Activated CD8-positive, alpha-beta memory T cell treated with anti-CD3 and anti-CD28 coated beads, Interleukin-2, amount 10 ng/mL, durations not matched to agents 7 days and 5 days (primary cell): ENCODE measurements at regions not wholly inside any gene's neighbourhood (a gene's known extent, or its start where the extent isn't known, plus 50 kb on each side); places are given as distances from the start of the nearest gene placed in this dataset.

Source experiments
- ATAC-seq: fragments of 150-1000 bp; cut with Tn5 transposase; one replicate; pipeline ENCODE4 v1.10.0; 2021; ENCODE audit warnings: moderate library complexity
- CTCF ChIA-PET: fragments of 350-600 bp; sonication (Branson Sonifier 250); formaldehyde crosslinking; loops from one replicate; lab custom pipeline; 2021; ENCODE audit warnings: antibody characterized with exemption; lab: Charles Lee
- DNase-seq: peaks from one replicate; pipeline ENCODE4 v3.0.0-alpha.2; 2020
- H3K27ac Mint-ChIP-seq: one replicate; pipeline ENCODE4 v1.8.0; 2021; ENCODE audit warnings: mild to moderate bottlenecking, mixed read lengths
- H3K27me3 Mint-ChIP-seq: one replicate; pipeline ENCODE4 v1.8.0; 2021; ENCODE audit warnings: mixed read lengths
- H3K36me3 Mint-ChIP-seq: one replicate; pipeline ENCODE4 v1.8.0; 2021; ENCODE audit warnings: mild to moderate bottlenecking, mixed read lengths
- H3K4me1 Mint-ChIP-seq: one replicate; pipeline ENCODE4 v1.8.0; 2021; ENCODE audit warnings: mixed read lengths
- H3K4me3 Mint-ChIP-seq: one replicate; pipeline ENCODE4 v1.8.0; 2021; ENCODE audit warnings: mild to moderate bottlenecking, moderate library complexity, mixed read lengths
- H3K9me3 Mint-ChIP-seq: one replicate; pipeline ENCODE4 v1.8.0; 2022; ENCODE audit warnings: low read depth, mixed read lengths

DNA sequence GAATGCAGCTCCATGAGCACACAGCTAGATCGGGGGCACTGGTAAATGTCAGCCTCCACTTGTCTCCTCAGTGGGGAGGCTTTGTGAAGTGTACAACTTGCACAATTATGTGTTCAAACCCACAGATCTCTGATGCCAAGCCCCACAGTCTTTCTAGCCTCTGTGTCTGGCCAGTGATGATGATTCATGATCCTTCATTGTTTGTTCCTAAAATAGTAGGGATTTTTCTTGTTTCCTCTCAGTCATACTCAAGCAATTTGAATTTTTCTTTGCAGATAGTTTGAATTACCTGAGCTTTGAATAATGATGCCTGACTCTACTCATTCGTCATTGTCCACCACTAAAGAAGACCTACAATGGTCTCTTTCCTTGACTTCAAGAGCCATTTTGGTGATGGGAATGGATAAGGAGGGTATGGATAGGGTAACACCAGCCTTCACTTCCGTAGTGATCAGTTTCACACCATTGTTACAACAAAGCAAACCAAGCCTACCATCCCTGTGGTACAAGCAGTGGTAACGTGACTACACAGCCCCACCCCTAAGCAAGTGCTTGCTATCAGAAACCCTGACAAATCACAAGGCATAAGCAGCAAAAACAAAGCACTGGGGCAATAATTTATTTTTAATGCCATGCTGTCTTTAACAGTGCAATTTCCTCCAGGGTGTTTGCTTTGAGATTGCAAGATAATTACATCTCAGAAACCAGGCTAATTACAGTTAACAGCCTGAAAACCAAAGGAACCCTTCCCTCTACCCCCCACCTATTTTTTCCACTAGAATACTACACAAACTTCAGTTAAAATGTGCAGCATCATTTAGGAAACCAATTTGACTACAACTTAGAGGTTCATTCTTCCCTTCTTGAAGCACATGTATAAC, 114.1 kb upstream of the PPP2R3A start:
- DNase-seq (no peak), ATAC-seq (no peak)
- Mint-ChIP-seq H3K36me3 (no peaks in the 10 kb centered on the region), H3K9me3 (no peaks in the 10 kb centered on the region), H3K4me1 (no peaks in the 10 kb centered on the region), H3K4me3 (no peak overlapping the region), H3K27me3 (no peaks in the 10 kb centered on the region), H3K27ac (no peak overlapping the region)
- CTCF ChIA-PET = no interaction called here

DNA sequence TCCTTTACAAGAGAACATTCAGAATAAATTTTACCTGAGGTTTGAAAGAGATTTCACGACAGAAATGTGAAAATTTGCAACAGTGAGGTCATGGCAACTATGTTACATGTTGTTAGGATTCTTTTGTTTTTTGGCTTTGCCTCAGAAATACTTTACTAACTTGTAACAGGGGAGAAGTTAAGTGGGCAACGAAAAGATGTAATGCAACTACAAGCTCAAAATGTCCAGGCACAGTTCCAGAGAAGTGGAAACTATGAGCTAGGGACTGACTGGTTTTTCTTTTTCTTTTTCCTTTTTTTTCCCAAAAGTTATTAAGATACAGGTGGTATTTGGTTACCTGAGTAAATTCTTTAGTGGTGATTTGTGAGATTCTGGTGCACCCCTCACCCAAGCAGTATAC, 111.5 kb upstream of the PPP2R3A start:
- H3K9me3 Mint-ChIP-seq = no peaks in the 10 kb centered on the region
- CTCF ChIA-PET = no interaction called here
- no peaks in the 10 kb centered on the region for H3K27me3 Mint-ChIP-seq
- H3K27ac Mint-ChIP-seq = no peak overlapping the region
- H3K4me1 Mint-ChIP-seq = no peaks in the 10 kb centered on the region
- H3K4me3 Mint-ChIP-seq = no peak overlapping the region
- ATAC-seq = no peak
- DNase-seq = no peak
- no peaks in the 10 kb centered on the region for H3K36me3 Mint-ChIP-seq

DNA sequence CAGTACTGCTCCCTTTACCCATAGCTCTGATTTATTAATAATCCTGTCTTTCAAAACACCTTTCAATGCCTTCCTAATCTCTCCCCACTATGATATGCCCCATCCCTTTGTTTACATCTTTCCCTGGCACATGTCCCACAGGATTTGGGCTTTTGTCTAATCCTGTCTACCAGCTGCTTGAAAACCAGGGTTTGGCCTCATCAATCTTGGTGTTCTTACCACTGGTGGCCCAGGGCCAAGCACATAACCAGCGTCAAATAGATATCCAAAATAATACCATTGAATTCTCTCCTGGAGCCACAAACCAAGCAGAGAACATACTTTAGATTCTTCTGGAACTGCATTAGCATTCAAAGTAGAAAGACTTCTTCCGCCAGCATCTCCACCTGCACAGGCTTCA, 104.8 kb upstream of the PPP2R3A start:
- H3K4me1 Mint-ChIP-seq = no peaks in the 10 kb centered on the region
- no peak for DNase-seq
- no peaks in the 10 kb centered on the region for H3K36me3 Mint-ChIP-seq
- CTCF ChIA-PET = no interaction called here
- H3K4me3 Mint-ChIP-seq = no peak overlapping the region
- ATAC-seq = no peak
- no peaks in the 10 kb centered on the region for H3K27me3 Mint-ChIP-seq
- H3K9me3 Mint-ChIP-seq = no peaks in the 10 kb centered on the region
- no peak overlapping the region for H3K27ac Mint-ChIP-seq

DNA sequence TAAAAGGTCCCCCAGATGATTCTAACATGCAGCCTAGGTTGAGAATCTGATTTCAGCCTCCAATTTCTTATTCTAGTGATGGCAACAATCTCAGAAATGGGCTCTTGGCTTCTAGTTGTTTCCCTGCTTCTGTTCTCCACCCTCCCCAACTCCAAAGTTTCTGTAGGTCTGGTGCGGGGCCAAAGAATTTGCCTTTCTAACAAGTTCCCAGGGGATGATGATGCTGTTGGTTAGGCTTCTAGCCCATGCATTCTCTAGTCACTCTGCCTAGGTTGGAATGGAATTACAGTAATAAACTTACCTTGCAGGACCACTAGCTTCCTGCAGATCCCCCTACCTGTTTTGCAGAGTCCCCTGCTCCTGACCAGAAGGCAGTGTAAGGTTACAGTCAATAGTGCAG, 103.2 kb upstream of the PPP2R3A start:
- ATAC-seq (no peak), DNase-seq (no peak)
- Mint-ChIP-seq H3K4me1 (no peaks in the 10 kb centered on the region), H3K27me3 (no peaks in the 10 kb centered on the region), H3K27ac (no peak overlapping the region), H3K4me3 (no peak overlapping the region), H3K9me3 (no peaks in the 10 kb centered on the region), H3K36me3 (no peaks in the 10 kb centered on the region)
- CTCF ChIA-PET = no interaction called here

DNA sequence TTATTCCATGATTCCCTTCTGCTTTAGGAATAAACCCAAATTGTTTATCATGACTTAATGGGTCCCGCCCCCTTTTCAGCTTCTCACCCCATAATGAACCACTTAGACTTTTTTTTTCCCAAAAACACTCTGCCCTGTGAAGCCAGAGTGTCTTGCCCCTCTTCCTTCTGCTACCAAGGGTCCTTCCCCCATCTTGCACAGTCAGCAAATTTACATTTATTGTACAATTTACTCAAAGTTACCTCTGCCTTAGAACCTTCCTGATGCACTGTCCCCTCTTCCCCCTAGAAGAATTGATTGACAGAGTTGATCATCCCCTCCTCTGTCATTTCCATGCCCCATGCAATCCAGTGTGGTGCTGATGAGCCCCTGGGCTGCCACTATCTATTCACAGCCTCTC, 101.5 kb upstream of the PPP2R3A start:
- Mint-ChIP-seq H3K27me3 (no peaks in the 10 kb centered on the region), H3K27ac (no peak overlapping the region), H3K4me1 (no peaks in the 10 kb centered on the region), H3K4me3 (no peak overlapping the region), H3K9me3 (no peaks in the 10 kb centered on the region), H3K36me3 (no peaks in the 10 kb centered on the region)
- ATAC-seq = no peak
- DNase-seq = no peak
- CTCF ChIA-PET = no interaction called here

DNA sequence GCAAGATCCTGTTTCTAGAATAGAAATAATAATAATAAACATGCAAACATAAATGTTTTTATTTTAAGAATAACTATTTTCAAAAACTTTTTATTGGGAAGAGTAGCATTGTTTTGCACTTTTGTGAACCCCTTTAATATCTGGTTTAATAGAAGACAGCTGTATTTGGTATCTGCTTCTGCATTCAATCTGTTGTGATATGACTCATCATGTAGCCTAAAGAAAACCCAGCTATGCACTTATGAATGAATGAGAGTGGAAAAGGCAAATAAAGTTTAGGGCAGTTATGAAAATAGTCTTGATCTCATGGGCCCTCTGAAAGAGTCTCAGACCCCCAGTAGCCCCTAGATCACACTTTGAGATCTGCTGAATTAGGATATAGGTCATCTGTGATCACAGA, 100.4 kb upstream of the PPP2R3A start:
- CTCF ChIA-PET = no interaction called here
- Mint-ChIP-seq H3K27me3 (no peaks in the 10 kb centered on the region), H3K4me1 (no peaks in the 10 kb centered on the region), H3K27ac (no peak overlapping the region), H3K36me3 (no peaks in the 10 kb centered on the region), H3K4me3 (no peak overlapping the region), H3K9me3 (no peaks in the 10 kb centered on the region)
- DNase-seq (no peak), ATAC-seq (no peak)

DNA sequence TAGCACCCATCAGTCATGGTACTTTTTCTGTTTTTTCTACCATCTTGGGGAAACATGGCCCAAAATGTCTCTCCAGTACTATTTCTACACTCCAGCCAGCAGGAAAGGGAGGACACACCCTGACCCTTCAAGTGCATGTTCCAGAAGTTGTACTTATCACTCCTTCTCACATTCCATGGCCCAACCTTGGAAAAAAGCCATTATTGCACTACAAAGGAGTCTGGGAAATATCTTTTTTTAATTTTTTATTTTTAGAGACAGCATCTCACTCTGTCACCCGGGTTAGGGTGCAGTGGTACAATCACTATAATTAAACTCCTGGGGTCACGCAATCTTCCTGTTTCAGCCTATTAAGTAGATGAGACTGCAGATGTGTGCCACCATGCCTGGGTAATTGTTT, 100.0 kb upstream of the PPP2R3A start:
- ATAC-seq (no peak), DNase-seq (no peak)
- Mint-ChIP-seq H3K4me1 (no peaks in the 10 kb centered on the region), H3K27ac (no peak overlapping the region), H3K9me3 (no peaks in the 10 kb centered on the region), H3K36me3 (no peaks in the 10 kb centered on the region), H3K27me3 (no peaks in the 10 kb centered on the region), H3K4me3 (no peak overlapping the region)
- CTCF ChIA-PET = no interaction called here

DNA sequence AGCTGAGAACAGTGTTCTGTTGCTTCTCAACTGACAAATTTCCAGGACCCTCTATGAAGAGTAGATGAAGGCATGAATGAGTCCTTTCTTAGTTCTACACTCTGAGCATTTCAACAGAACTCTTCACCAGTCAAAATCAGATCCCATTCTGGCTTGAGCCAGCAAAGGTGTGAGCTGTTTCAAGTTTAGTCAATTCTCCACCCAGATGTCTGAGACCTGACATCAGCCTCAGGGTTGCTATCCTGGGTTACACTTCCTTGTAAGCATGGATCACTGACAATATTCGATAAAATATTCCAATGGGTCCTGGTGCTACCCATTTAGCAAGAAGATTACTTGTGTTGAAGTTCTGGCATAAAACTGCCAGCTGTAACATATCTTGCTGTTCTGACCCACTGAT, 97.6 kb upstream of the PPP2R3A start:
- Mint-ChIP-seq H3K4me3 (no peak overlapping the region), H3K36me3 (no peaks in the 10 kb centered on the region), H3K4me1 (no peaks in the 10 kb centered on the region), H3K27ac (no peak overlapping the region), H3K9me3 (no peaks in the 10 kb centered on the region), H3K27me3 (no peaks in the 10 kb centered on the region)
- CTCF ChIA-PET = no interaction called here
- DNase-seq = no peak
- no peak for ATAC-seq

DNA sequence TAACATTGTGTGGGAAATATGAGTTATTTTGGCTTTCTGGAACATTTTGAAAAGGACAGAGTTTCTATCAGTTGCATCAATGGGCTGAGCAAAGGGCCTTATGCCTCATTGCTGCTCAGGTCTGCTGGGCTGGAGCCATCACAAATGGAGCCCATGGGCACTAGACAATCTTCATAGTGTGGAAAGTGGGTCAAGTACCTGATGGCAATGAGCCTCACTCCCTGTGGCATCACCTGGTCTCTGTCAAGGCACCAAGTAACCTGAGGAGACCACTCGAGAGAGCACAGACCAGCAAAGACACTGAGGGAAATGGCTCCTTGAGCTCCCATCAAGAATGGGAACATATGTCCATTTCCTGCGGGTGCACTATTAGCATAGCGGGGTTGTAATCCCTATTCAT, 96.7 kb upstream of the PPP2R3A start:
- Mint-ChIP-seq H3K27me3 (no peaks in the 10 kb centered on the region), H3K4me3 (no peak overlapping the region), H3K36me3 (no peaks in the 10 kb centered on the region), H3K27ac (no peak overlapping the region), H3K4me1 (no peaks in the 10 kb centered on the region), H3K9me3 (peaks cover 5% of the 10 kb centered on the region)
- ATAC-seq (no peak), DNase-seq (no peak)
- CTCF ChIA-PET = no interaction called here

DNA sequence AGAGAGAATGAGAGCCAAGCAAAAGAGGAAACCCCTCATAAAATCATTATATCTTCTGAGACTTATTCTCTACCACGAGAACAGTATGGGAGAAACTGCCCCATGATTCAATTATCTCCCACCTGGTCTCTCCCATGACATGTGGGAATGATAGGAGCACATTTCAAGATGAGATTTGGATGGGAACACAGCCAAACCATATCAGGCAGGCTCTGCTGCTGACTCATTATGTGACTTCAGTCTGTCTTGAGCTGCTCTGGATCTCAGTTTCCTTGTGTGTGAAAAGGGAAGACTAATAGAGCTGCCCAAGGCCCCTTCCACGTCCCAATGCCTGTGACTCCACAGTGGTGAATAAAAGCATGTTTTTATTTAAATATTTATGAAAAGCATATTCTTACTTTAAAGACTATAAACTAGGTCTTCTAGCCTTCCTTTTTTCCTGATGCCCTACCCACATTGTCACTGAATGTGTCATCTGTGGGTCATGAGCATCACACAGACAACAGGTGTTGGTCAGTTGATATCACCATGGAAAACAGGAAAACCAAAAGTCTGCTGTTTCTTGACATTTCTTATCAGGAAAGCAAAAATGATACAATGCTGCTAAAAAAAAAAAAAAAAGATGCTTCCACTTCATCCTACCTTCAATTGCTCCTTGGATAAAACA, 96.0 kb upstream of the PPP2R3A start:
- peaks cover 7% of the 10 kb centered on the region for H3K9me3 Mint-ChIP-seq

DNA sequence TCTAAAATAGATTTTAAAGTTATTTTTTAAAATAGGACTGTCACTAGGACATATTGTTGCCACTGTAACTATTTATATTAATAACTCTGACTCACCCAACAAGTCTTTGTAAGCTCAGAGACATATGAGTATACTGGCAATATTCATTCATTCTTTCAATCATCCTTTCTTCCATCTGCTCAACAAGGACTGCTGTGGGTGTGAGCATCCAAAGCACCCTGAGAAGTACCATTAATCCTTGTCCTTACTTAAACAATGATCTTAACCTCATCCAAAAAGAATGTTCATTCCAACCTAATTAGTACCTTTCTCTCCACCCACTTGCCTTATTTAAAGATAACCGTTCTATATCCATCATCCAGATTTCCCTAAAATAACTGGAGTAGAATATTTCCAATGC, 94.2 kb upstream of the PPP2R3A start:
- Mint-ChIP-seq H3K27ac (no peak overlapping the region), H3K27me3 (no peaks in the 10 kb centered on the region), H3K36me3 (no peaks in the 10 kb centered on the region), H3K9me3 (peaks cover 7% of the 10 kb centered on the region), H3K4me3 (no peak overlapping the region), H3K4me1 (no peaks in the 10 kb centered on the region)
- no peak for DNase-seq
- CTCF ChIA-PET = no interaction called here
- ATAC-seq = no peak

More for the DNA sequence above, 96.0 kb upstream of the PPP2R3A start:
- ATAC-seq (no peak), DNase-seq (no peak)
- H3K36me3 Mint-ChIP-seq = no peaks in the 10 kb centered on the region
- no peaks in the 10 kb centered on the region for H3K27me3 Mint-ChIP-seq
- no peak overlapping the region for H3K4me3 Mint-ChIP-seq
- H3K27ac Mint-ChIP-seq = no peak overlapping the region
- H3K4me1 Mint-ChIP-seq = no peaks in the 10 kb centered on the region
- CTCF ChIA-PET = no interaction called here

DNA sequence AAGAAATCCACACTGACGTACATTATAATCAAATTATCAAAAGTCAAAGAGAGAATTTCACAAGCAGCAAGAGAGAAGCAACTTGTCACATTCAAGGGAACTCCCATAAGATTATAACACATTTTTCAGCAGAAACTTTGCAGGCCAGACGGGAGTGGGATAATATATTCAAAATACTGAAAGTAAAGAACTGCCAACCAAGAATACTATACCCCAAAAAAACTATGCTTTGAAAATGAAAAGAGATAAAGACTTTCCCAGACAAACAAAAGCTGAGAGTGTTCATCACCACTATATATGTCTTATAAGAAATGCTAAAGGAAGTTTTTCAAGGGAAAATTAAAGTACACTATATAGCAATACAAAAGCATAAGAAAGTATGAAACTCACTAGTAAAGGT, 91.5 kb upstream of the PPP2R3A start:
- H3K27me3 Mint-ChIP-seq = no peaks in the 10 kb centered on the region

DNA sequence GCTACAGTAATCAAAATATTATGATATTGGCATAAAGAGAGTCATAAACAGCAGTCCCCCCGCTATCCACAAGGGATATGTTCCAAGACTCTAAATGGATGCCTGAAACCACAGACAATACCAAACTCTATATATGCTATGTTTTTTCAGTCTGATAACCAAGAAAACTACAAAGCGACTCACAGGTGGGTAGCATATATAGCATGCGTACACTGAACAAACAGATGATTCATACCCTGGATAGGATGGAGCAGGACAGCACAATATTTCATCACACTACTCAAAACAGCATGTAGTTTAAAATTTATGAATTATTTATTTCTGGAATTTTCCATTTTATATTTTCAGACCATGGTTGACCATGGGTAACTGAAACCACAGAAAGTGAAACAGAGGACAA, 87.0 kb upstream of the PPP2R3A start:
- CTCF ChIA-PET = no interaction called here
- Mint-ChIP-seq H3K36me3 (no peaks in the 10 kb centered on the region), H3K27me3 (no peaks in the 10 kb centered on the region), H3K27ac (no peak overlapping the region), H3K4me3 (no peak overlapping the region), H3K4me1 (no peaks in the 10 kb centered on the region), H3K9me3 (peaks cover 5% of the 10 kb centered on the region)
- ATAC-seq (no peak), DNase-seq (no peak)

More for the DNA sequence above, 91.5 kb upstream of the PPP2R3A start:
- Mint-ChIP-seq H3K4me3 (no peak overlapping the region), H3K4me1 (no peaks in the 10 kb centered on the region), H3K36me3 (no peaks in the 10 kb centered on the region), H3K27ac (no peak overlapping the region), H3K9me3 (peaks cover 7% of the 10 kb centered on the region)
- CTCF ChIA-PET = no interaction called here
- DNase-seq (no peak), ATAC-seq (no peak)

DNA sequence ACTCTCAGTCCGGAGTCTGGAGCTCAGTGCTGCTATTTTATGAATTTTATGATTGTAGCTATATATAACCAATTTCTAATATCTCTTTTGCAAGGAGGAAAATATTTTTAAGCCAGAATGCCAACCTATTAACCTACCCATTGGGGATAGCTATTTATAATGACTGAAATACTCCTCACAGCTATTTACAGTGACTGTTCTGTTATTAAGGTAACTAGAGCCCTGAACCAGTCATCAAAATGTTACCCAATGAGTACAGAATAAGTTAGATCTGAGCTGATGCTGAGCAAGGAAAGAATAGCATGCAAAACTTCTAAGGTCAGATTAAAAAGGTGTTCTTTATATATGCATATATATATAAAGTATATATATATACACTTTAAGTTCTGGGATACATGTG, 79.6 kb upstream of the PPP2R3A start:
- Mint-ChIP-seq H3K4me3 (no peak overlapping the region), H3K27ac (no peak overlapping the region), H3K27me3 (no peaks in the 10 kb centered on the region), H3K4me1 (no peaks in the 10 kb centered on the region), H3K9me3 (no peaks in the 10 kb centered on the region), H3K36me3 (no peaks in the 10 kb centered on the region)
- no peak for DNase-seq
- CTCF ChIA-PET = no interaction called here
- no peak for ATAC-seq
